GM12878 (cell line): ENCODE measurements at regions not wholly inside any gene's neighbourhood (a gene's known extent, or its start where the extent isn't known, plus 50 kb on each side); places are given as distances from the start of the nearest gene placed in this dataset.

Experiments used
- BACH1 ChIP-seq: fragments of 450-650 bp; IDR thresholded peaks from 2 replicates; pipeline ENCODE4 v1.6.1; 2017; ENCODE audit warnings: mild to moderate bottlenecking, borderline replicate concordance
- BMI1 ChIP-seq: fragments of 450-650 bp; IDR thresholded peaks from 2 replicates; pipeline ENCODE4 v1.6.1; 2016; ENCODE audit warnings: mild to moderate bottlenecking, moderate library complexity, borderline replicate concordance
- CBX3 ChIP-seq: fragments of 200-600 bp; sonication (generic); IDR thresholded peaks from 2 replicates; pipeline ENCODE4 v1.6.1; 2016; ENCODE audit warnings: low read depth, borderline replicate concordance
- CHD1 ChIP-seq: IDR thresholded peaks from 2 replicates; pipeline ENCODE4 v1.6.1; 2012; ENCODE audit warnings: low read depth, low read length, improper control_type of control experiment
- CHD4 ChIP-seq: fragments of 200-600 bp; sonication (generic); IDR thresholded peaks from 2 replicates; pipeline ENCODE4 v1.6.1; 2016; ENCODE audit warnings: mild to moderate bottlenecking
- CREM ChIP-seq: IDR thresholded peaks from 2 replicates; pipeline ENCODE4 v1.6.1; 2014; ENCODE audit warnings: antibody characterized with exemption, low read depth
- EED ChIP-seq: sonication (generic); IDR thresholded peaks from 2 replicates; pipeline ENCODE4 v1.6.1; 2016; ENCODE audit warnings: antibody characterized with exemption, low read depth
- EGR1 ChIP-seq, 2 experiments: IDR thresholded peaks; 1 replicate in 1 of 2; 2 replicates in 1 of 2; pipeline ENCODE4 v1.6.1; 2011 to 2012; ENCODE audit warnings: low read depth in 2 of 2, low read length in 2 of 2, borderline replicate concordance in 1 of 2, mild to moderate bottlenecking in 1 of 2, moderate library complexity in 1 of 2
- ETV6 ChIP-seq, 2 experiments: fragments of 450-650 bp in 1 of 2; IDR thresholded peaks in 1 of 2; conservative IDR thresholded peaks in 1 of 2; 2 replicates each; pipeline ENCODE4 v1.6.1; 2014; ENCODE audit warnings: antibody characterized with exemption in 1 of 2, borderline replicate concordance in 1 of 2, low read depth in 1 of 2, mild to moderate bottlenecking in 1 of 2, moderate library complexity in 1 of 2
- HCFC1 ChIP-seq: fragments of 150-350 bp; IDR thresholded peaks from 2 replicates; pipeline ENCODE4 v1.6.1; 2014; ENCODE audit warnings: low read length
- HDAC6 ChIP-seq: fragments of 200-600 bp; sonication (generic); IDR thresholded peaks from one replicate; pipeline ENCODE4 v1.8.0; 2017; ENCODE audit warnings: antibody characterized with exemption; ENCODE audit not compliant: unreplicated experiment
- MEF2B ChIP-seq: fragments of 450-650 bp; IDR thresholded peaks from 2 replicates; pipeline ENCODE4 v1.6.1; 2018; ENCODE audit warnings: mild to moderate bottlenecking, moderate library complexity; ENCODE audit not compliant: partially characterized antibody, poor library complexity, severe bottlenecking
- NFXL1 ChIP-seq: fragments of 450-650 bp; IDR thresholded peaks from 2 replicates; pipeline ENCODE4 v1.6.1; 2017; ENCODE audit warnings: antibody characterized with exemption, mild to moderate bottlenecking, borderline replicate concordance
- SMC3 ChIP-seq: IDR thresholded peaks from 2 replicates; pipeline ENCODE4 v1.6.1; 2011; ENCODE audit warnings: low read length, improper control_type of control experiment, borderline replicate concordance
- SREBF2 ChIP-seq: IDR thresholded peaks from 2 replicates; pipeline ENCODE4 v1.6.1; 2012; ENCODE audit warnings: mild to moderate bottlenecking, low read length
- ZNF274 ChIP-seq: IDR thresholded peaks from one replicate; pipeline ENCODE4 v1.8.0; 2011; ENCODE audit not compliant: insufficient read length, insufficient read depth
- TF ChIP-seq, protein P1 (sequence below): fragments of 450-650 bp; IDR thresholded peaks from 2 replicates; pipeline ENCODE4 v1.6.1; 2017; ENCODE audit warnings: antibody characterized with exemption, mild to moderate bottlenecking, moderate library complexity
- TF ChIP-seq, protein P2 (sequence below): IDR thresholded peaks from 2 replicates; pipeline ENCODE4 v1.6.1; 2011; ENCODE audit warnings: borderline replicate concordance, low read depth, mild to moderate bottlenecking, moderate library complexity, low read length; ENCODE audit not compliant: insufficient read depth, poor library complexity, severe bottlenecking
- TF ChIP-seq, protein P3 (sequence below): fragments of 450-650 bp; IDR thresholded peaks from 2 replicates; pipeline ENCODE4 v1.6.1; 2018; ENCODE audit warnings: mild to moderate bottlenecking, low read depth, moderate library complexity; ENCODE audit not compliant: partially characterized antibody
- TF ChIP-seq, protein P4 (sequence below): fragments of 450-650 bp; IDR thresholded peaks from 2 replicates; pipeline ENCODE4 v1.6.1; 2016; ENCODE audit warnings: mild to moderate bottlenecking, moderate library complexity, borderline replicate concordance

DNA sequence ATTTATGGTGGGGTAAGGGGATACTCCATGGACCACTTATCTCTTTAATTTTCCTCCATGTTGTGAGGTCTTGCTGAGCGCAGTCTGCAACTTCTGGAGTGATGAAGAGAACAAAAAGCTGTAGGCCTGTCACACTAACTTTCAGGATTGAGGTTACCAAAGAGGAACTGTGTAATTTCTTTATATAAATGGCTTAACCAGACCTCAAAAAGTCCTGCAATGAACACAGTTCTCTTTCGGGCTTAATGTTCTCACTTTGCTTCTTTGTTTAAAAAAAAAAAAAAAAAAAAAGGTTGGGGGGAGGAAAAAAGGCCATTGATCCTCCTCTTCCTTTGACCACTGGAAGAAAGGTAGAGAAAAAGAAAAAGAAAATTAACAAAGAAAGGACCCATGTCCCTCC lies 86.8 kb upstream of the SOX9 start (continued):
- TF ChIP-seq EED (peak; percentile 67), EGR1 (IDR thresholded peaks at IDR 0.05; ENCODE audit: borderline replicate concordance in 1 of 2, low read depth in 2 of 2, low read length in 2 of 2) (no peak), CHD4 (no peak), NFXL1 (no peak), CHD1 (no peak), SREBF2 (no peak), CREM (peak; percentile 55; the same call in 1 of the 2 replicates), BACH1 (no peak), HCFC1 (no peak), ETV6 (conservative IDR thresholded peaks at IDR 0.05 in 1 of 2, IDR thresholded peaks at IDR 0.05 in 1 of 2; ENCODE audit: borderline replicate concordance in 1 of 2, low read depth in 1 of 2) (0 out of 4 replicates have a peak, but pooled peaks of 1 of the 2 experiments have one; percentile 40), HDAC6 (no peak), MEF2B (peak; percentile 71), SMC3 (no peak), BMI1 (0 out of 2 replicates have a peak, but pooled peaks have one; percentile 39), CBX3 (no peak), ZNF274 (no peak)
- TF ChIP-seq, protein P1, sequence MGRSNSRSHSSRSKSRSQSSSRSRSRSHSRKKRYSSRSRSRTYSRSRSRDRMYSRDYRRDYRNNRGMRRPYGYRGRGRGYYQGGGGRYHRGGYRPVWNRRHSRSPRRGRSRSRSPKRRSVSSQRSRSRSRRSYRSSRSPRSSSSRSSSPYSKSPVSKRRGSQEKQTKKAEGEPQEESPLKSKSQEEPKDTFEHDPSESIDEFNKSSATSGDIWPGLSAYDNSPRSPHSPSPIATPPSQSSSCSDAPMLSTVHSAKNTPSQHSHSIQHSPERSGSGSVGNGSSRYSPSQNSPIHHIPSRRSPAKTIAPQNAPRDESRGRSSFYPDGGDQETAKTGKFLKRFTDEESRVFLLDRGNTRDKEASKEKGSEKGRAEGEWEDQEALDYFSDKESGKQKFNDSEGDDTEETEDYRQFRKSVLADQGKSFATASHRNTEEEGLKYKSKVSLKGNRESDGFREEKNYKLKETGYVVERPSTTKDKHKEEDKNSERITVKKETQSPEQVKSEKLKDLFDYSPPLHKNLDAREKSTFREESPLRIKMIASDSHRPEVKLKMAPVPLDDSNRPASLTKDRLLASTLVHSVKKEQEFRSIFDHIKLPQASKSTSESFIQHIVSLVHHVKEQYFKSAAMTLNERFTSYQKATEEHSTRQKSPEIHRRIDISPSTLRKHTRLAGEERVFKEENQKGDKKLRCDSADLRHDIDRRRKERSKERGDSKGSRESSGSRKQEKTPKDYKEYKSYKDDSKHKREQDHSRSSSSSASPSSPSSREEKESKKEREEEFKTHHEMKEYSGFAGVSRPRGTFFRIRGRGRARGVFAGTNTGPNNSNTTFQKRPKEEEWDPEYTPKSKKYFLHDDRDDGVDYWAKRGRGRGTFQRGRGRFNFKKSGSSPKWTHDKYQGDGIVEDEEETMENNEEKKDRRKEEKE = no peak
- TF ChIP-seq, protein P2, sequence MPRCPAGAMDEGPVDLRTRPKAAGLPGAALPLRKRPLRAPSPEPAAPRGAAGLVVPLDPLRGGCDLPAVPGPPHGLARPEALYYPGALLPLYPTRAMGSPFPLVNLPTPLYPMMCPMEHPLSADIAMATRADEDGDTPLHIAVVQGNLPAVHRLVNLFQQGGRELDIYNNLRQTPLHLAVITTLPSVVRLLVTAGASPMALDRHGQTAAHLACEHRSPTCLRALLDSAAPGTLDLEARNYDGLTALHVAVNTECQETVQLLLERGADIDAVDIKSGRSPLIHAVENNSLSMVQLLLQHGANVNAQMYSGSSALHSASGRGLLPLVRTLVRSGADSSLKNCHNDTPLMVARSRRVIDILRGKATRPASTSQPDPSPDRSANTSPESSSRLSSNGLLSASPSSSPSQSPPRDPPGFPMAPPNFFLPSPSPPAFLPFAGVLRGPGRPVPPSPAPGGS = no peak
- TF ChIP-seq, protein P3, sequence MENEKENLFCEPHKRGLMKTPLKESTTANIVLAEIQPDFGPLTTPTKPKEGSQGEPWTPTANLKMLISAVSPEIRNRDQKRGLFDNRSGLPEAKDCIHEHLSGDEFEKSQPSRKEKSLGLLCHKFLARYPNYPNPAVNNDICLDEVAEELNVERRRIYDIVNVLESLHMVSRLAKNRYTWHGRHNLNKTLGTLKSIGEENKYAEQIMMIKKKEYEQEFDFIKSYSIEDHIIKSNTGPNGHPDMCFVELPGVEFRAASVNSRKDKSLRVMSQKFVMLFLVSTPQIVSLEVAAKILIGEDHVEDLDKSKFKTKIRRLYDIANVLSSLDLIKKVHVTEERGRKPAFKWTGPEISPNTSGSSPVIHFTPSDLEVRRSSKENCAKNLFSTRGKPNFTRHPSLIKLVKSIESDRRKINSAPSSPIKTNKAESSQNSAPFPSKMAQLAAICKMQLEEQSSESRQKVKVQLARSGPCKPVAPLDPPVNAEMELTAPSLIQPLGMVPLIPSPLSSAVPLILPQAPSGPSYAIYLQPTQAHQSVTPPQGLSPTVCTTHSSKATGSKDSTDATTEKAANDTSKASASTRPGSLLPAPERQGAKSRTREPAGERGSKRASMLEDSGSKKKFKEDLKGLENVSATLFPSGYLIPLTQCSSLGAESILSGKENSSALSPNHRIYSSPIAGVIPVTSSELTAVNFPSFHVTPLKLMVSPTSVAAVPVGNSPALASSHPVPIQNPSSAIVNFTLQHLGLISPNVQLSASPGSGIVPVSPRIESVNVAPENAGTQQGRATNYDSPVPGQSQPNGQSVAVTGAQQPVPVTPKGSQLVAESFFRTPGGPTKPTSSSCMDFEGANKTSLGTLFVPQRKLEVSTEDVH = no peak
- TF ChIP-seq, protein P4, sequence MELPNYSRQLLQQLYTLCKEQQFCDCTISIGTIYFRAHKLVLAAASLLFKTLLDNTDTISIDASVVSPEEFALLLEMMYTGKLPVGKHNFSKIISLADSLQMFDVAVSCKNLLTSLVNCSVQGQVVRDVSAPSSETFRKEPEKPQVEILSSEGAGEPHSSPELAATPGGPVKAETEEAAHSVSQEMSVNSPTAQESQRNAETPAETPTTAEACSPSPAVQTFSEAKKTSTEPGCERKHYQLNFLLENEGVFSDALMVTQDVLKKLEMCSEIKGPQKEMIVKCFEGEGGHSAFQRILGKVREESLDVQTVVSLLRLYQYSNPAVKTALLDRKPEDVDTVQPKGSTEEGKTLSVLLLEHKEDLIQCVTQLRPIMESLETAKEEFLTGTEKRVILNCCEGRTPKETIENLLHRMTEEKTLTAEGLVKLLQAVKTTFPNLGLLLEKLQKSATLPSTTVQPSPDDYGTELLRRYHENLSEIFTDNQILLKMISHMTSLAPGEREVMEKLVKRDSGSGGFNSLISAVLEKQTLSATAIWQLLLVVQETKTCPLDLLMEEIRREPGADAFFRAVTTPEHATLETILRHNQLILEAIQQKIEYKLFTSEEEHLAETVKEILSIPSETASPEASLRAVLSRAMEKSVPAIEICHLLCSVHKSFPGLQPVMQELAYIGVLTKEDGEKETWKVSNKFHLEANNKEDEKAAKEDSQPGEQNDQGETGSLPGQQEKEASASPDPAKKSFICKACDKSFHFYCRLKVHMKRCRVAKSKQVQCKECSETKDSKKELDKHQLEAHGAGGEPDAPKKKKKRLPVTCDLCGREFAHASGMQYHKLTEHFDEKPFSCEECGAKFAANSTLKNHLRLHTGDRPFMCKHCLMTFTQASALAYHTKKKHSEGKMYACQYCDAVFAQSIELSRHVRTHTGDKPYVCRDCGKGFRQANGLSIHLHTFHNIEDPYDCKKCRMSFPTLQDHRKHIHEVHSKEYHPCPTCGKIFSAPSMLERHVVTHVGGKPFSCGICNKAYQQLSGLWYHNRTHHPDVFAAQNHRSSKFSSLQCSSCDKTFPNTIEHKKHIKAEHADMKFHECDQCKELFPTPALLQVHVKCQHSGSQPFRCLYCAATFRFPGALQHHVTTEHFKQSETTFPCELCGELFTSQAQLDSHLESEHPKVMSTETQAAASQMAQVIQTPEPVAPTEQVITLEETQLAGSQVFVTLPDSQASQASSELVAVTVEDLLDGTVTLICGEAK = peak; percentile 54; the same call in 1 of the 2 replicates
